GM18517 (cell line): ENCODE measurements at regions not wholly inside any gene's neighbourhood (a gene's known extent, or its start where the extent isn't known, plus 50 kb on each side); places are given as distances from the start of the nearest gene placed in this dataset.

Experiments used
- ATAC-seq: cut with Tn5 transposase; IDR thresholded peaks from one replicate; pipeline ENCODE4 v1.9.1; 2021; ENCODE audit warnings: mild to moderate bottlenecking, moderate library complexity; ENCODE audit not compliant: unreplicated experiment

GRCh38 chr12:67832155-67832554 lies 157.1 kb upstream of the IFNG-AS1 start:
- ATAC-seq = no peak

GRCh38 chr12:67833602-67834001 lies 155.6 kb upstream of the IFNG-AS1 start:
- ATAC-seq = no peak

- no peak for ATAC-seq
Observed at GRCh38 chr12:67837876-67838275, 151.4 kb upstream of the IFNG-AS1 start.

GRCh38 chr12:67842124-67842523 lies 147.1 kb upstream of the IFNG-AS1 start:
- no peak for ATAC-seq

- ATAC-seq = no peak
Observed at GRCh38 chr12:67843257-67843656, 146.0 kb upstream of the IFNG-AS1 start.

GRCh38 chr12:67852701-67853100 lies 136.5 kb upstream of the IFNG-AS1 start:
- ATAC-seq = no peak

- no peak for ATAC-seq
Observed at GRCh38 chr12:67853204-67853603, 136.0 kb upstream of the IFNG-AS1 start.

- no peak for ATAC-seq
Observed at GRCh38 chr12:67854351-67854750, 134.9 kb upstream of the IFNG-AS1 start.

GRCh38 chr12:67855103-67855502 lies 134.1 kb upstream of the IFNG-AS1 start:
- no peak for ATAC-seq

GRCh38 chr12:67871231-67871630 lies 118.0 kb upstream of the IFNG-AS1 start:
- no peak for ATAC-seq

- no peak for ATAC-seq
Observed at GRCh38 chr12:67873355-67873754, 115.9 kb upstream of the IFNG-AS1 start.

- ATAC-seq = no peak
Observed at GRCh38 chr12:67876305-67876915, 112.8 kb upstream of the IFNG-AS1 start.

- ATAC-seq = no peak
Observed at GRCh38 chr12:67877727-67878126, 111.5 kb upstream of the IFNG-AS1 start.

- no peak for ATAC-seq
Observed at GRCh38 chr12:67879937-67880336, 109.3 kb upstream of the IFNG-AS1 start.

- no peak for ATAC-seq
Observed at GRCh38 chr12:67881565-67881964, 107.7 kb upstream of the IFNG-AS1 start.

GRCh38 chr12:67884596-67884995 lies 104.7 kb upstream of the IFNG-AS1 start:
- ATAC-seq = no peak

- no peak for ATAC-seq
Observed at GRCh38 chr12:67885375-67886169, 103.7 kb upstream of the IFNG-AS1 start.

- ATAC-seq = no peak
Observed at GRCh38 chr12:67887065-67887464, 102.2 kb upstream of the IFNG-AS1 start.

GRCh38 chr12:67889931-67890330 lies 99.3 kb upstream of the IFNG-AS1 start:
- ATAC-seq = no peak

GRCh38 chr12:67890726-67891258 lies 98.5 kb upstream of the IFNG-AS1 start:
- no peak for ATAC-seq

- no peak for ATAC-seq
Observed at GRCh38 chr12:67891596-67891995, 97.7 kb upstream of the IFNG-AS1 start.
